GM12878 (cell line): ENCODE measurements at regions not wholly inside any gene's neighbourhood (a gene's known extent, or its start where the extent isn't known, plus 50 kb on each side); places are given as distances from the start of the nearest gene placed in this dataset.

ENCODE experiments used
- BRCA1 ChIP-seq: IDR thresholded peaks from 2 replicates; pipeline ENCODE4 v1.6.1; 2011; ENCODE audit warnings: low read depth, low read length, improper control_type of control experiment
- EED ChIP-seq: sonication (generic); IDR thresholded peaks from 2 replicates; pipeline ENCODE4 v1.6.1; 2016; ENCODE audit warnings: antibody characterized with exemption, low read depth
- EZH2 ChIP-seq: IDR thresholded peaks from 2 replicates; pipeline ENCODE4 v1.6.1; 2012; ENCODE audit warnings: low read depth, mild to moderate bottlenecking, control low read depth, inconsistent platforms, low read length, borderline replicate concordance; ENCODE audit not compliant: control insufficient read depth
- JUNB ChIP-seq: IDR thresholded peaks from 2 replicates; pipeline ENCODE4 v1.6.1; 2016; ENCODE audit warnings: antibody characterized with exemption, mild to moderate bottlenecking
- MEF2B ChIP-seq: fragments of 450-650 bp; IDR thresholded peaks from 2 replicates; pipeline ENCODE4 v1.6.1; 2018; ENCODE audit warnings: mild to moderate bottlenecking, moderate library complexity; ENCODE audit not compliant: partially characterized antibody, poor library complexity, severe bottlenecking
- NFXL1 ChIP-seq: fragments of 450-650 bp; IDR thresholded peaks from 2 replicates; pipeline ENCODE4 v1.6.1; 2017; ENCODE audit warnings: antibody characterized with exemption, mild to moderate bottlenecking, borderline replicate concordance
- NRF1 ChIP-seq: conservative IDR thresholded peaks from 2 replicates; pipeline ENCODE4 v1.6.1; 2011; ENCODE audit warnings: mild to moderate bottlenecking, low read depth, low read length, improper control_type of control experiment
- RAD51 ChIP-seq: fragments of 450-650 bp; IDR thresholded peaks from 2 replicates; pipeline ENCODE4 v1.6.1; 2016; ENCODE audit warnings: moderate library complexity, mild to moderate bottlenecking, inconsistent platforms
- SKIL ChIP-seq: fragments of 450-650 bp; IDR thresholded peaks from 2 replicates; pipeline ENCODE4 v1.6.1; 2017; ENCODE audit warnings: mild to moderate bottlenecking, low read depth, inconsistent platforms; ENCODE audit not compliant: poor library complexity, severe bottlenecking
- TCF7 ChIP-seq: IDR thresholded peaks from 2 replicates; pipeline ENCODE4 v1.6.1; 2014; ENCODE audit warnings: antibody characterized with exemption, borderline replicate concordance
- USF2 ChIP-seq: IDR thresholded peaks from 2 replicates; pipeline ENCODE4 v1.6.1; 2011; ENCODE audit warnings: low read depth, low read length, improper control_type of control experiment, borderline replicate concordance
- ZBED1 ChIP-seq: IDR thresholded peaks from 2 replicates; pipeline ENCODE4 v1.6.1; 2016; ENCODE audit warnings: borderline replicate concordance

GRCh38 chr14:49977126-49977841 lies 84.4 kb downstream of the ARF6 start (continued):
- TF ChIP-seq SKIL (no peak), NRF1 (no peak), USF2 (no peak), JUNB (peak; percentile 38; the same call in 1 of the 2 replicates), TCF7 (no peak), RAD51 (no peak), MEF2B (no peak), EED (peak; percentile 49), BRCA1 (no peak), ZBED1 (no peak), EZH2 (no peak), NFXL1 (no peak)
